OCI-LY1 (cell line): ENCODE measurements at regions not wholly inside any gene's neighbourhood (a gene's known extent, or its start where the extent isn't known, plus 50 kb on each side); places are given as distances from the start of the nearest gene placed in this dataset.

Experiments
- H2AFZ ChIP-seq: fragments of 200-600 bp; sonication (generic), shearing (Covaris generic); 2 replicates; pipeline ENCODE4 v1.6.0; 2014; ENCODE audit warnings: antibody characterized with exemption, mild to moderate bottlenecking, low read length
- H3F3A ChIP-seq: fragments of 200-600 bp; sonication (generic), shearing (Covaris generic); 2 replicates; pipeline ENCODE4 v1.6.0; 2014; ENCODE audit warnings: mild to moderate bottlenecking, antibody characterized with exemption, low read length, moderate library complexity; ENCODE audit not compliant: insufficient read depth
- H3K27ac ChIP-seq: fragments of 200-600 bp; sonication (generic); 2 replicates; pipeline ENCODE4 v1.5.1; 2014; ENCODE audit warnings: low read length, mixed run types, mild to moderate bottlenecking, low read depth; ENCODE audit not compliant: poor library complexity, severe bottlenecking
- H3K27me3 ChIP-seq: fragments of 200-600 bp; sonication (generic); 2 replicates; pipeline ENCODE4 v1.6.0; 2014; ENCODE audit warnings: antibody characterized with exemption, mild to moderate bottlenecking, low read length, moderate library complexity; ENCODE audit not compliant: insufficient read depth
- H3K36me3 ChIP-seq: fragments of 200-600 bp; sonication (generic); 2 replicates; pipeline ENCODE4 v1.6.1; 2014; ENCODE audit warnings: mild to moderate bottlenecking, antibody characterized with exemption, low read length, moderate library complexity, mixed read lengths; ENCODE audit not compliant: insufficient read depth
- H3K4me1 ChIP-seq: fragments of 200-600 bp; sonication (generic); 2 replicates; pipeline ENCODE4 v1.5.1; 2014; ENCODE audit warnings: mild to moderate bottlenecking, low read length, moderate library complexity; ENCODE audit not compliant: insufficient read depth, severe bottlenecking
- H3K4me2 ChIP-seq: fragments of 200-600 bp; sonication (generic), shearing (Covaris generic); 2 replicates; pipeline ENCODE4 v1.6.1; 2014; ENCODE audit warnings: low read length
- H3K4me3 ChIP-seq: fragments of 200-600 bp; sonication (generic); 2 replicates; pipeline ENCODE4 v1.5.1; 2014; ENCODE audit warnings: low read length, low read depth, mild to moderate bottlenecking, mixed read lengths; ENCODE audit not compliant: poor library complexity, severe bottlenecking
- H3K79me2 ChIP-seq: fragments of 200-600 bp; shearing (Covaris generic); 2 replicates; pipeline ENCODE4 v1.6.1; 2016; ENCODE audit warnings: mixed run types, low read length, mixed read lengths; ENCODE audit not compliant: insufficient read depth
- H3K9ac ChIP-seq: fragments of 200-600 bp; sonication (generic), shearing (Covaris generic); 2 replicates; pipeline ENCODE4 v1.6.1; 2014; ENCODE audit warnings: mild to moderate bottlenecking, low read length, mixed read lengths
- H3K9me2 ChIP-seq: fragments of 200-600 bp; sonication (generic), shearing (Covaris generic); 2 replicates; pipeline ENCODE4 v1.6.1; 2014; ENCODE audit warnings: low read depth, mild to moderate bottlenecking, low read length, mixed read lengths
- H3K9me3 ChIP-seq: fragments of 200-600 bp; shearing (Covaris generic); 2 replicates; pipeline ENCODE4 v1.6.1; 2014; ENCODE audit warnings: low read length, mixed read lengths
- H4K20me1 ChIP-seq: fragments of 200-600 bp; sonication (generic), shearing (Covaris generic); 2 replicates; pipeline ENCODE4 v1.6.0; 2016; ENCODE audit warnings: mild to moderate bottlenecking, low read length; ENCODE audit not compliant: insufficient read depth
- CTCF ChIP-seq: fragments of 200-600 bp; sonication (generic), shearing (Covaris generic); IDR thresholded peaks from 2 replicates; pipeline ENCODE4 v1.5.1; 2017; ENCODE audit warnings: mild to moderate bottlenecking, antibody characterized with exemption, low read length, moderate library complexity, mixed read lengths
- EZH2 ChIP-seq: fragments of 200-600 bp; sonication (generic), shearing (Covaris generic); IDR thresholded peaks from 2 replicates; pipeline ENCODE4 v1.8.0; 2017; ENCODE audit warnings: borderline replicate concordance, mixed run types, mild to moderate bottlenecking, antibody characterized with exemption, low read length, moderate library complexity, mixed read lengths

- Histone ChIP-seq H3K9ac (no peak overlapping the region), H3F3A (no peaks in the 10 kb centered on the region), H3K27ac (no peak overlapping the region), H3K4me2 (no peak overlapping the region), H2AFZ (no peak overlapping the region), H4K20me1 (no peaks in the 10 kb centered on the region), H3K79me2 (no peaks in the 10 kb centered on the region), H3K4me1 (peaks cover 10% of the 10 kb centered on the region), H3K9me3 (no peaks in the 10 kb centered on the region), H3K9me2 (no peaks in the 10 kb centered on the region), H3K27me3 (no peaks in the 10 kb centered on the region), H3K36me3 (no peaks in the 10 kb centered on the region), H3K4me3 (no peak overlapping the region)
- TF ChIP-seq EZH2 = no peak
- no peak for TF ChIP-seq CTCF
Observed at GRCh38 chr6:50935442-50935841, 116.8 kb downstream of the TFAP2B start.

- H3K4me1 ChIP-seq = peaks cover 10% of the 10 kb centered on the region
- TF ChIP-seq EZH2 (no peak), CTCF (no peak)
- H3K4me3 ChIP-seq = no peak overlapping the region
- no peaks in the 10 kb centered on the region for H3K79me2 ChIP-seq
- H3K4me2 ChIP-seq = no peak overlapping the region
- H3K27me3 ChIP-seq = no peaks in the 10 kb centered on the region
- no peaks in the 10 kb centered on the region for H3K36me3 ChIP-seq
- no peaks in the 10 kb centered on the region for H4K20me1 ChIP-seq
- no peak overlapping the region for H3K27ac ChIP-seq
- H2AFZ ChIP-seq = no peak overlapping the region
- no peaks in the 10 kb centered on the region for H3K9me2 ChIP-seq
- H3K9me3 ChIP-seq = no peaks in the 10 kb centered on the region
- no peak overlapping the region for H3K9ac ChIP-seq
- no peaks in the 10 kb centered on the region for H3F3A ChIP-seq
Observed at GRCh38 chr6:50936277-50936681, 117.6 kb downstream of the TFAP2B start.

- TF ChIP-seq EZH2 (no peak), CTCF (no peak)
- H3K9me2 ChIP-seq = no peaks in the 10 kb centered on the region
- H3K36me3 ChIP-seq = no peaks in the 10 kb centered on the region
- H3F3A ChIP-seq = no peaks in the 10 kb centered on the region
- peaks cover 10% of the 10 kb centered on the region for H3K4me1 ChIP-seq
- no peak overlapping the region for H3K9ac ChIP-seq
- H3K27me3 ChIP-seq = no peaks in the 10 kb centered on the region
- H3K4me3 ChIP-seq = no peak overlapping the region
- H4K20me1 ChIP-seq = no peaks in the 10 kb centered on the region
- no peak overlapping the region for H2AFZ ChIP-seq
- no peak overlapping the region for H3K27ac ChIP-seq
- no peak overlapping the region for H3K4me2 ChIP-seq
- no peaks in the 10 kb centered on the region for H3K9me3 ChIP-seq
- no peaks in the 10 kb centered on the region for H3K79me2 ChIP-seq
Observed at GRCh38 chr6:50939931-50940330, 121.3 kb downstream of the TFAP2B start.
